ENCODE measurements at regions not wholly inside any gene's neighbourhood (a gene's known extent, or its start where the extent isn't known, plus 50 kb on each side); places are given as distances from the start of the nearest gene placed in this dataset.

DNA sequence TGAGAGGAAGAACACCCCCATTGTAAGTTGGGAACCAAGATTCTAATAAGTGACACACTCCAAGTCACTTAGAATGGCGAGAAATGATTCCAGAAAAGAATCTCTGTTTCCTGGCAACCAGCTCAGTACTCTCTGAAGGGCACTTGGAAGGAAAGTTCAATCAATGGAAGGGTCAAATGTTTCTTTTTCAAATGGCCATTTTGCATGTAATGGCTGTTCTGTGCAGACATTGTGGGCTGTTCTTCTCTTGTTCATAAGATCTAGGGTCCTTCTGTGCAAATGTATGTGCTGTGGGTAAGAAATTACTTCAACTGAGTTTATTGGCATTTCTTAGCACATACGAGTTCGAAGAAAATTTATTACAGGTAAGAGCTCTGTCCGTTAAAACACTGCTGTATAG, 145.3 kb downstream of the EVX1 start:
- no peak for DNase-seq (ENCODE audit: low read depth)
- TF ChIP-seq, protein P1, sequence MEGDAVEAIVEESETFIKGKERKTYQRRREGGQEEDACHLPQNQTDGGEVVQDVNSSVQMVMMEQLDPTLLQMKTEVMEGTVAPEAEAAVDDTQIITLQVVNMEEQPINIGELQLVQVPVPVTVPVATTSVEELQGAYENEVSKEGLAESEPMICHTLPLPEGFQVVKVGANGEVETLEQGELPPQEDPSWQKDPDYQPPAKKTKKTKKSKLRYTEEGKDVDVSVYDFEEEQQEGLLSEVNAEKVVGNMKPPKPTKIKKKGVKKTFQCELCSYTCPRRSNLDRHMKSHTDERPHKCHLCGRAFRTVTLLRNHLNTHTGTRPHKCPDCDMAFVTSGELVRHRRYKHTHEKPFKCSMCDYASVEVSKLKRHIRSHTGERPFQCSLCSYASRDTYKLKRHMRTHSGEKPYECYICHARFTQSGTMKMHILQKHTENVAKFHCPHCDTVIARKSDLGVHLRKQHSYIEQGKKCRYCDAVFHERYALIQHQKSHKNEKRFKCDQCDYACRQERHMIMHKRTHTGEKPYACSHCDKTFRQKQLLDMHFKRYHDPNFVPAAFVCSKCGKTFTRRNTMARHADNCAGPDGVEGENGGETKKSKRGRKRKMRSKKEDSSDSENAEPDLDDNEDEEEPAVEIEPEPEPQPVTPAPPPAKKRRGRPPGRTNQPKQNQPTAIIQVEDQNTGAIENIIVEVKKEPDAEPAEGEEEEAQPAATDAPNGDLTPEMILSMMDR (IDR thresholded peaks at IDR 0.05; ENCODE audit: low read depth, low read length, missing control alignments): no peak
- in situ Hi-C loops (cut with HindIII; ENCODE audit: low sequenced_read_pairs): no loop called here
- no peak overlapping the region for H3K4me3 ChIP-seq (ENCODE audit: low read depth, low read length)

DNA sequence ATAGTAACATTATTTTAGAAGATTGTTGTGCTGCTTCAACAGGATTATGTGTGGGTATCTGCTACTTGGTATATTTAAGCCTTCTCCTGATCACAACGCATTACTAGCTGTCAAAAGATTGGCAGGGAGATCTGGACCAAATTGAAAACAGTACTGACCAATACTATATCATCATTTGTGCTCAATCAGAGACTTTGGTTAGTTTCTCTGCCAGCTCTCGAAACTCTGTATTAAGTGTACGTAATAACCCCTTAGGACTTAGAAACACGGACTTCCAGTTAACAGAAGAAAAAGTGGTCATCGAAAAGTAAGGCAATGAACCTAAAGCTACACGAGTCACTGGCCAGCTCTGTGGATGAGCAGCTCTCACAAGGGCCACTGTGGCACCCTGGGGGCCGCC, 146.0 kb downstream of the EVX1 start:
- H3K4me3 ChIP-seq (ENCODE audit: low read depth, low read length): no peak overlapping the region
- in situ Hi-C loops (cut with HindIII; ENCODE audit: low sequenced_read_pairs): no loop called here
- no peak for DNase-seq (ENCODE audit: low read depth)
- TF ChIP-seq, protein P1 (IDR thresholded peaks at IDR 0.05; ENCODE audit: low read depth, low read length, missing control alignments): no peak

DNA sequence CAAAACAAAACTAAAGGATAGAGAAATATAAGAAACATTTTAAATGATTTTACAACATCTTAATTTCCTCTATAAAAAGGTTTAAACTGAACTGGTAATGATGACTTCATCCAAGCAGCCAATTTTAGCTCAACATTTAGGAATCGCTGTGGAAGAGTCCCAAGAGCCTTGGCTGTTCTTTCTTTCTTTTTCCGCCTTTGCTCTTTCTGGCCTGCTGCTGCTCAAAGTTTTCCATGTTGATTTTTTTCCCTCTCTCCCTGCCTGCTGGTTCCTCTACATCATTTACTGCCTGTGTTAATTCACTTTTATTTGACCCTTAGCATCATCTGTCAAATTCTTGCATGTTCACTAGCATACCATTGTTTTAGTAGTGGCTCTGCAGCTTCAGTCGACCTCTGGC, 146.9 kb downstream of the EVX1 start:
- TF ChIP-seq, protein P1 (IDR thresholded peaks at IDR 0.05; ENCODE audit: low read depth, low read length, missing control alignments): no peak
- no peak overlapping the region for H3K4me3 ChIP-seq (ENCODE audit: low read depth, low read length)
- in situ Hi-C loops (cut with HindIII; ENCODE audit: low sequenced_read_pairs): no loop called here
- DNase-seq (ENCODE audit: low read depth): no peak

DNA sequence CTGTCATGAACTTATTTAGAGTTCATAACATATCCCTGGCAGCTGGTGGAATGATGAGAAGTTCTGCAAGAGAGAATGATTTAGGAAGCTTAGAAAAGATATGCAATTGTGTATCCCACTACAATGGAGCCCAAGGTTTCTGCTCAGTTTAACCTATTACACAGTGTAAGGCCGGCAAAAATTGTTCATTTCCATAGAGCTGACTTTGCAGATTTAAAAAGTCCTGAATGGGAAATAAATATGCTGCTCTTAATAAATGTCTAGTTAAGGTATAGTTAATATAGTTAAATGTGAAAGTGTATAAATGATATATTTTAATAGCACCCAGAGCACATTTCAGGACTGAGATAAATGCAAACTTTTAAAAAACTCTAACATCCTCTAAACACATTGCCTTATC, 149.9 kb downstream of the EVX1 start:
- no peak overlapping the region for H3K4me3 ChIP-seq (ENCODE audit: low read depth, low read length)
- DNase-seq (ENCODE audit: low read depth): no peak
- TF ChIP-seq, protein P1 (IDR thresholded peaks at IDR 0.05; ENCODE audit: low read depth, low read length, missing control alignments): no peak
- in situ Hi-C loops (cut with HindIII; ENCODE audit: low sequenced_read_pairs): no loop called here

DNA sequence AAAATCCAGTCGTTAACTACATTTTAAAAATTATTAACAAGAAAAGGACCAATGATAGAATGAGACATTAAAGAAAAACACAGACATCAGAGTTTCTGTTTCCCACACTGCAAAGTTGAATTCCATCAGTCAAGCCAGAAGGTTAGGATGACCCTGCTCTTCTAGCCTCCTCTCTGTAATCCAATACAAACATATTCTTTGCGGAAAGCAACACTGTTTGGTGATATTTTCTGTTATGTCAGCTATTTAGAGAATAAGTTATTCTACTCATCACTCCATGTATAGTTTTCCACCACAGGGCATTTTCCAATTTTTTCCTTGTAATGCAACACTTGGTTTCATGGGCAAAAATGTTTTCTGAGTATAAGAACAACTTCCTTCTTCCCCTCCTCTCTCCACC, 152.3 kb downstream of the EVX1 start:
- no peak overlapping the region for H3K4me3 ChIP-seq (ENCODE audit: low read depth, low read length)
- TF ChIP-seq, protein P1 (IDR thresholded peaks at IDR 0.05; ENCODE audit: low read depth, low read length, missing control alignments): no peak
- DNase-seq (ENCODE audit: low read depth): no peak
- in situ Hi-C loops (cut with HindIII; ENCODE audit: low sequenced_read_pairs): no loop called here

DNA sequence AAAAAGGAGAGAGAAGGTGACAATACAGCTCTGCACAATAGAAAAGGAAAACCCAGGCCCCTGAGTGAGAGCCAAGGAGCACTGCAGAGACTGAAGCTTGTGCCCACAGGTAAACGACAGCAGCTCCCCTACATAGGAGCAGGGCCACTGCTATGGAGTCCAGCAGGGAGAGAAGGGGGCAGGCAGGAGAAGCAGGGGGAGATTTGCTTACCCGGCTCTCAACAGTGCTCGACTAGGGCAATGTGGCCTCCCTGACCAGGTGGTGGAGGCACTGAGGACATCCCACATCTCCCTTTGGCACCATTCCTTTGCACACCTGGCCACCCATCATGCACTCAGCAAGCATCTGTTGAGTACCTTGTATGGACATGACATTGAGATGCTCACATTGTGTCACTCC, 153.0 kb downstream of the EVX1 start:
- no peak overlapping the region for H3K4me3 ChIP-seq (ENCODE audit: low read depth, low read length)
- in situ Hi-C loops (cut with HindIII; ENCODE audit: low sequenced_read_pairs): no loop called here
- TF ChIP-seq, protein P1 (IDR thresholded peaks at IDR 0.05; ENCODE audit: low read depth, low read length, missing control alignments): no peak
- no peak for DNase-seq (ENCODE audit: low read depth)

DNA sequence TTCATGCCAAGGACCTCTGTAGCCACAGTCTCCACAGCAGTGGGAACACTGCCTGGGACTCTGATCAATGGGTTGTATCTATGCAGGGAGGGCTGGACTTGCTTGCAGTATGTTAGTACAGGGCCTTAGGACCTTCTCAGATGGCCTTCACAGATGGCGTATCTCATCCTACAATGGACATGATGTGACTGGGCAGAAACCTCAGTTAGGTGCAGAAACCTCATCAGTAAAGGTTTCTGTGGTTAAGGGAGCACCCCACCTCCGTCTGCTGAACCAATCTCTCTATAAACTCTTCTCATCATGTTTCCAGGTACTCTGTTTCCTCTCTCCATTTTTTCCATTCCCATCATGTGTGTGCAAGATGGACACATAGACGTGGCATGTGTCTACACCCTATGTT, 154.9 kb downstream of the EVX1 start:
- no peak for DNase-seq (ENCODE audit: low read depth)
- in situ Hi-C loops (cut with HindIII; ENCODE audit: low sequenced_read_pairs): no loop called here
- TF ChIP-seq, protein P1 (IDR thresholded peaks at IDR 0.05; ENCODE audit: low read depth, low read length, missing control alignments): no peak
- H3K4me3 ChIP-seq (ENCODE audit: low read depth, low read length): no peak overlapping the region

All from astrocyte of the cerebellum (primary cell).